GM23338 (cell line): ENCODE measurements at regions not wholly inside any gene's neighbourhood (a gene's known extent, or its start where the extent isn't known, plus 50 kb on each side); places are given as distances from the start of the nearest gene placed in this dataset.

Experiments
- ATAC-seq: fragments of 200-7000 bp; cut with Tn5 transposase; 3 replicates; pipeline ENCODE4 v1.9.1; 2020
- DNase-seq: peaks from one replicate; pipeline ENCODE4 v3.0.0-alpha.2; 2015; ENCODE audit warnings: low spot score
- H2AFZ ChIP-seq: fragments of 200-600 bp; sonication (generic); 2 replicates; pipeline ENCODE4 v1.8.0; 2016; ENCODE audit warnings: antibody characterized with exemption, mild to moderate bottlenecking, moderate library complexity
- H3F3A ChIP-seq: fragments of 200-600 bp; sonication (generic); replicated peaks from 2 replicates; pipeline ENCODE4 v1.8.0; 2017; ENCODE audit warnings: antibody characterized with exemption, mixed run types, low read depth
- H3K27ac ChIP-seq: fragments of 200-600 bp; sonication (generic); 2 replicates; pipeline ENCODE4 v1.6.1; 2016; ENCODE audit warnings: low read depth
- H3K27me3 ChIP-seq: fragments of 200-600 bp; sonication (generic); 2 replicates; pipeline ENCODE4 v1.8.0; 2016; ENCODE audit warnings: mild to moderate bottlenecking, mixed run types, moderate library complexity; ENCODE audit not compliant: insufficient read depth
- H3K36me3 ChIP-seq: fragments of 200-600 bp; sonication (generic); 2 replicates; pipeline ENCODE4 v1.8.0; 2016; ENCODE audit warnings: mild to moderate bottlenecking; ENCODE audit not compliant: insufficient read depth
- H3K4me1 ChIP-seq: fragments of 200-600 bp; sonication (generic); 2 replicates; pipeline ENCODE4 v1.8.0; 2016; ENCODE audit warnings: mild to moderate bottlenecking, moderate library complexity; ENCODE audit not compliant: insufficient read depth
- H3K4me2 ChIP-seq: fragments of 200-600 bp; sonication (generic); 2 replicates; pipeline ENCODE4 v1.7.1; 2017; ENCODE audit warnings: mixed run types
- H3K4me3 ChIP-seq: fragments of 200-600 bp; sonication (generic); 2 replicates; pipeline ENCODE4 v1.6.1; 2016; ENCODE audit warnings: mixed run types
- H3K79me2 ChIP-seq: fragments of 200-600 bp; sonication (generic); replicated peaks from 2 replicates; pipeline ENCODE4 v1.8.0; 2017; ENCODE audit warnings: mild to moderate bottlenecking; ENCODE audit not compliant: insufficient read depth
- H3K9me2 ChIP-seq: fragments of 200-600 bp; sonication (generic); 2 replicates; pipeline ENCODE4 v1.8.0; 2017; ENCODE audit not compliant: insufficient read depth
- H4K20me1 ChIP-seq: fragments of 200-600 bp; sonication (generic); replicated peaks from 2 replicates; pipeline ENCODE4 v1.8.0; 2017; ENCODE audit warnings: mild to moderate bottlenecking; ENCODE audit not compliant: insufficient read depth
- H3K27ac Mint-ChIP-seq: 2 replicates; pipeline ENCODE4 v1.8.0; 2020; ENCODE audit warnings: inconsistent platforms, mild to moderate bottlenecking, moderate library complexity, mixed read lengths
- H3K27me3 Mint-ChIP-seq: 3 replicates; pipeline ENCODE4 v1.8.0; 2022; ENCODE audit warnings: low read depth, mild to moderate bottlenecking, moderate library complexity, mixed read lengths, inconsistent platforms; ENCODE audit not compliant: insufficient read depth, poor library complexity
- H3K36me3 Mint-ChIP-seq: 3 replicates; pipeline ENCODE4 v1.8.0; 2021; ENCODE audit warnings: low read depth, mild to moderate bottlenecking, inconsistent platforms, moderate library complexity, mixed read lengths
- H3K4me1 Mint-ChIP-seq: 3 replicates; pipeline ENCODE4 v1.8.0; 2020; ENCODE audit warnings: mild to moderate bottlenecking, inconsistent platforms, mixed read lengths
- H3K4me3 Mint-ChIP-seq: 3 replicates; pipeline ENCODE4 v1.8.0; 2021; ENCODE audit warnings: moderate library complexity, mild to moderate bottlenecking, inconsistent platforms, mixed read lengths
- H3K9me3 Mint-ChIP-seq: 3 replicates; pipeline ENCODE4 v1.8.0; 2020; ENCODE audit warnings: moderate library complexity, mild to moderate bottlenecking, inconsistent platforms, mixed read lengths
- CREB1 ChIP-seq: fragments of 250-450 bp; sonication (Bioruptor Pico); IDR thresholded peaks from 2 replicates; pipeline ENCODE4 v1.5.0; 2020; ENCODE audit warnings: low read depth, mild to moderate bottlenecking, moderate library complexity
- EZH2 ChIP-seq: fragments of 200-600 bp; sonication (generic); IDR thresholded peaks from one replicate; pipeline ENCODE4 v1.8.0; 2017; ENCODE audit warnings: antibody characterized with exemption, mild to moderate bottlenecking, low read depth; ENCODE audit not compliant: unreplicated experiment
- EZH2phosphoT487 ChIP-seq: fragments of 200-600 bp; sonication (generic); IDR thresholded peaks from one replicate; pipeline ENCODE4 v1.8.1; 2018; ENCODE audit warnings: antibody characterized with exemption; ENCODE audit not compliant: unreplicated experiment
- JUNB ChIP-seq: IDR thresholded peaks from one replicate; pipeline ENCODE4 v1.6.1; 2016; ENCODE audit warnings: antibody characterized with exemption; ENCODE audit not compliant: unreplicated experiment
- NANOG ChIP-seq: IDR thresholded peaks from 2 replicates; pipeline ENCODE4 v1.6.1; 2016; ENCODE audit warnings: antibody characterized with exemption, borderline replicate concordance
- POLR2AphosphoS5 ChIP-seq: IDR thresholded peaks from 2 replicates; pipeline ENCODE4 v1.6.1; 2016; ENCODE audit warnings: antibody characterized with exemption, low read depth
- ZNF114 ChIP-seq: fragments of 250-450 bp; sonication (Bioruptor Pico); IDR thresholded peaks from 2 replicates; pipeline ENCODE4 v1.5.0; 2020; ENCODE audit warnings: mild to moderate bottlenecking, moderate library complexity
- ZNF331 ChIP-seq: fragments of 250-450 bp; sonication (Bioruptor Pico); IDR thresholded peaks from 2 replicates; pipeline ENCODE4 v1.5.0; 2020; ENCODE audit warnings: low read depth, mild to moderate bottlenecking, moderate library complexity
- TF ChIP-seq, protein P1 (sequence below): IDR thresholded peaks from one replicate; pipeline ENCODE4 v1.6.1; 2018; ENCODE audit warnings: antibody characterized with exemption; ENCODE audit not compliant: unreplicated experiment
- TF ChIP-seq, protein P2 (sequence below): IDR thresholded peaks from 2 replicates; pipeline ENCODE4 v1.6.1; 2016; ENCODE audit warnings: antibody characterized with exemption
- TF ChIP-seq, protein P3 (sequence below), 2 experiments: fragments of 200-600 bp in 1 of 2; sonication (generic) in 1 of 2; conservative IDR thresholded peaks; 2 replicates each; pipeline versions ENCODE4 v1.5.1 to v1.6.1; 2016 to 2017; ENCODE audit warnings: antibody characterized with exemption in 2 of 2, low read depth in 2 of 2, mild to moderate bottlenecking in 2 of 2, moderate library complexity in 1 of 2

DNA sequence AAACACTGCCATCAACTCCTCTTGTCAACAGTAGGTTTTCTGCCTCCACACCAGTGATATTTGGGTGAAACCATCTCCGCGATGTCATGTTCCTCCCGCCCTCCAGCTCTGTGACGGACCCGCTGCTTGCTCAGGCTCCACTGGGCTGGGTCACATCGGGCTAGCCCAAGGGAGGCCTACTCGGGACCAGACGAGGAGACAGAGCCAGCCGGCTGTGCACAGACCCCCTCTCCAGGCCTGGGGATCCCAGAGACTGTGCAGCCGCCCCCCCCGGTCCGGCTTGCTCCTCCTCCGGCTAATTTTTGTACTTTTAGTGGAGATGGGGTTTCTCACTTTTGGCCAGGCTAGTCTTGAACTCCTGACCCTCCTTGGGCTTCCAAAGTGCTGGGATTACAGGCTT is 202.4 kb upstream of the PRDM9 start (continued):
- TF ChIP-seq, protein P1, sequence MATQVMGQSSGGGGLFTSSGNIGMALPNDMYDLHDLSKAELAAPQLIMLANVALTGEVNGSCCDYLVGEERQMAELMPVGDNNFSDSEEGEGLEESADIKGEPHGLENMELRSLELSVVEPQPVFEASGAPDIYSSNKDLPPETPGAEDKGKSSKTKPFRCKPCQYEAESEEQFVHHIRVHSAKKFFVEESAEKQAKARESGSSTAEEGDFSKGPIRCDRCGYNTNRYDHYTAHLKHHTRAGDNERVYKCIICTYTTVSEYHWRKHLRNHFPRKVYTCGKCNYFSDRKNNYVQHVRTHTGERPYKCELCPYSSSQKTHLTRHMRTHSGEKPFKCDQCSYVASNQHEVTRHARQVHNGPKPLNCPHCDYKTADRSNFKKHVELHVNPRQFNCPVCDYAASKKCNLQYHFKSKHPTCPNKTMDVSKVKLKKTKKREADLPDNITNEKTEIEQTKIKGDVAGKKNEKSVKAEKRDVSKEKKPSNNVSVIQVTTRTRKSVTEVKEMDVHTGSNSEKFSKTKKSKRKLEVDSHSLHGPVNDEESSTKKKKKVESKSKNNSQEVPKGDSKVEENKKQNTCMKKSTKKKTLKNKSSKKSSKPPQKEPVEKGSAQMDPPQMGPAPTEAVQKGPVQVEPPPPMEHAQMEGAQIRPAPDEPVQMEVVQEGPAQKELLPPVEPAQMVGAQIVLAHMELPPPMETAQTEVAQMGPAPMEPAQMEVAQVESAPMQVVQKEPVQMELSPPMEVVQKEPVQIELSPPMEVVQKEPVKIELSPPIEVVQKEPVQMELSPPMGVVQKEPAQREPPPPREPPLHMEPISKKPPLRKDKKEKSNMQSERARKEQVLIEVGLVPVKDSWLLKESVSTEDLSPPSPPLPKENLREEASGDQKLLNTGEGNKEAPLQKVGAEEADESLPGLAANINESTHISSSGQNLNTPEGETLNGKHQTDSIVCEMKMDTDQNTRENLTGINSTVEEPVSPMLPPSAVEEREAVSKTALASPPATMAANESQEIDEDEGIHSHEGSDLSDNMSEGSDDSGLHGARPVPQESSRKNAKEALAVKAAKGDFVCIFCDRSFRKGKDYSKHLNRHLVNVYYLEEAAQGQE: no peak
- TF ChIP-seq, protein P2, sequence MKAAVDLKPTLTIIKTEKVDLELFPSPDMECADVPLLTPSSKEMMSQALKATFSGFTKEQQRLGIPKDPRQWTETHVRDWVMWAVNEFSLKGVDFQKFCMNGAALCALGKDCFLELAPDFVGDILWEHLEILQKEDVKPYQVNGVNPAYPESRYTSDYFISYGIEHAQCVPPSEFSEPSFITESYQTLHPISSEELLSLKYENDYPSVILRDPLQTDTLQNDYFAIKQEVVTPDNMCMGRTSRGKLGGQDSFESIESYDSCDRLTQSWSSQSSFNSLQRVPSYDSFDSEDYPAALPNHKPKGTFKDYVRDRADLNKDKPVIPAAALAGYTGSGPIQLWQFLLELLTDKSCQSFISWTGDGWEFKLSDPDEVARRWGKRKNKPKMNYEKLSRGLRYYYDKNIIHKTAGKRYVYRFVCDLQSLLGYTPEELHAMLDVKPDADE: no peak
- no peak for TF ChIP-seq CREB1 (CRISPR knock-in tag)

DNA sequence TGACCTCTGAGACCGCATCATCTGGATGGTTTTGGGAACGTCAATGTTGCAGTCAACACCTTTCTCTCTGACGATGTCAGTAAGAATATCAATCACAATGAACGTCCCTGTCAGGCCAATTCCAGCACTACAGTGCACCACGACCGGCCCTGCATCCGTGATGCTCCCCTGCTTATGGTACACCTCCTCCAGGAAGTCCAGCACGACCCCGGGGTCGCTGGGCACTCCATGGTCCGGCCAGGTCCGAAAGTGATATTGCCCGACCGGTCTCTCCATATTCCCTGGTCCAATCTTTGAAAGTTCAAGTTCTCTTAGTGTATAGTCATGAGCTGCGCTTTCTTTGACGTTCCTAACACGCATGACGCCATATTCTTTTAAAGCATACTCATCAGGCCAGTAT is 203.6 kb upstream of the PRDM9 start:
- Histone ChIP-seq H3K9me2 (no peaks in the 10 kb centered on the region), H3K4me2 (no peak overlapping the region), H4K20me1 (no peaks in the 10 kb centered on the region), H3K4me3 (no peak overlapping the region), H3K27me3 (no peaks in the 10 kb centered on the region), H3K4me1 (no peaks in the 10 kb centered on the region), H3K79me2 (no peaks in the 10 kb centered on the region), H3F3A (no peaks in the 10 kb centered on the region), H3K27ac (no peak overlapping the region), H2AFZ (no peak overlapping the region), H3K36me3 (no peaks in the 10 kb centered on the region)
- Mint-ChIP-seq H3K4me3 (no peak overlapping the region), H3K36me3 (peaks cover 5% of the 10 kb centered on the region; the same call in 2 of the 3 replicates), H3K9me3 (peaks cover 2% of the 10 kb centered on the region; the same call in 1 of the 3 replicates), H3K27me3 (peaks cover 4% of the 10 kb centered on the region), H3K27ac (no peak overlapping the region), H3K4me1 (no peaks in the 10 kb centered on the region)
- no peak for DNase-seq
- no peak for ATAC-seq
- no peak for TF ChIP-seq EZH2phosphoT487
- no peak for TF ChIP-seq ZNF331 (CRISPR knock-in tag)
- TF ChIP-seq EZH2: no peak
- TF ChIP-seq CREB1 (CRISPR knock-in tag): no peak
- TF ChIP-seq JUNB: no peak
- TF ChIP-seq, protein P3, sequence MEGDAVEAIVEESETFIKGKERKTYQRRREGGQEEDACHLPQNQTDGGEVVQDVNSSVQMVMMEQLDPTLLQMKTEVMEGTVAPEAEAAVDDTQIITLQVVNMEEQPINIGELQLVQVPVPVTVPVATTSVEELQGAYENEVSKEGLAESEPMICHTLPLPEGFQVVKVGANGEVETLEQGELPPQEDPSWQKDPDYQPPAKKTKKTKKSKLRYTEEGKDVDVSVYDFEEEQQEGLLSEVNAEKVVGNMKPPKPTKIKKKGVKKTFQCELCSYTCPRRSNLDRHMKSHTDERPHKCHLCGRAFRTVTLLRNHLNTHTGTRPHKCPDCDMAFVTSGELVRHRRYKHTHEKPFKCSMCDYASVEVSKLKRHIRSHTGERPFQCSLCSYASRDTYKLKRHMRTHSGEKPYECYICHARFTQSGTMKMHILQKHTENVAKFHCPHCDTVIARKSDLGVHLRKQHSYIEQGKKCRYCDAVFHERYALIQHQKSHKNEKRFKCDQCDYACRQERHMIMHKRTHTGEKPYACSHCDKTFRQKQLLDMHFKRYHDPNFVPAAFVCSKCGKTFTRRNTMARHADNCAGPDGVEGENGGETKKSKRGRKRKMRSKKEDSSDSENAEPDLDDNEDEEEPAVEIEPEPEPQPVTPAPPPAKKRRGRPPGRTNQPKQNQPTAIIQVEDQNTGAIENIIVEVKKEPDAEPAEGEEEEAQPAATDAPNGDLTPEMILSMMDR (conservative IDR thresholded peaks at IDR 0.05; ENCODE audit: low read depth in 2 of 2): no peak
- no peak for TF ChIP-seq NANOG
- TF ChIP-seq, protein P1: no peak
- TF ChIP-seq ZNF114 (CRISPR knock-in tag): no peak
- TF ChIP-seq POLR2AphosphoS5: no peak
